ENCODE measurements at regions not wholly inside any gene's neighbourhood (a gene's known extent, or its start where the extent isn't known, plus 50 kb on each side); places are given as distances from the start of the nearest gene placed in this dataset.

- no peak overlapping the region for H4K91ac ChIP-seq (ENCODE audit: insufficient read depth, low read depth, low read length)
- DNase-seq (no peak), ATAC-seq (ENCODE audit: low read depth) (no peak)
- no peak overlapping the region for H3K4me2 ChIP-seq (ENCODE audit: low read depth, low read length)
- no peak overlapping the region for H3K9ac ChIP-seq (ENCODE audit: low read depth, low read length)
- no peaks in the 10 kb centered on the region for H3K36me3 ChIP-seq (ENCODE audit: control insufficient read depth, insufficient read depth, low read length)
- BruUV-seq (replicated peaks): no TSS peak
- H3K9me1 ChIP-seq (ENCODE audit: insufficient read depth, low read length): no peaks in the 10 kb centered on the region
- no peak overlapping the region for H2BK20ac ChIP-seq (ENCODE audit: low read depth, low read length)
- H3K9me3 ChIP-seq (ENCODE audit: control insufficient read depth, insufficient read depth, low read length): no peaks in the 10 kb centered on the region
- no peak overlapping the region for H3K4me3 ChIP-seq (ENCODE audit: insufficient read depth, low read depth, low read length)
- no peak overlapping the region for H3K23ac ChIP-seq (ENCODE audit: low read depth, low read length)
- CTCF ChIA-PET: no interaction called here
- no peak overlapping the region for H4K5ac ChIP-seq (ENCODE audit: low read depth, low read length)
- H2AK5ac ChIP-seq (ENCODE audit: low read depth, low read length): no peak overlapping the region
- no peak overlapping the region for H2AFZ ChIP-seq (replicated peaks; ENCODE audit: low read length, poor library complexity)
- no peak overlapping the region for H4K8ac ChIP-seq (ENCODE audit: low read depth in 2 of 2, low read length in 2 of 2)
- peaks cover 14% of the 10 kb centered on the region for H3K27me3 ChIP-seq (ENCODE audit: control insufficient read depth, insufficient read depth, low read length)
- no peaks in the 10 kb centered on the region for H4K20me1 ChIP-seq (ENCODE audit: insufficient read depth, low read length)
- WGBS, 2 experiments (ENCODE audit: extremely low coverage in 2 of 2, insufficient read length in 1 of 2): 55% methylated on average over 5 of the region's 10 CpGs; no CpG with 5 or more reads in 1 of the 2 experiments
- no peak overlapping the region for H3K27ac ChIP-seq (ENCODE audit: insufficient read depth, low read length)
- no peak overlapping the region for H3K4ac ChIP-seq (ENCODE audit: low read depth, low read length)
- no peak overlapping the region for H2AK9ac ChIP-seq (replicated peaks; ENCODE audit: low read depth, low read length, poor library complexity)
- H3K14ac ChIP-seq (replicated peaks; ENCODE audit: low read depth, low read length): no peak overlapping the region
- no peak for TF ChIP-seq RCOR1 (IDR thresholded peaks at IDR 0.05; ENCODE audit: insufficient replicate concordance, low read length)
- POLR2A ChIA-PET (ENCODE audit: unreplicated experiment): no interaction called here
- no peaks in the 10 kb centered on the region for H3K4me1 ChIP-seq (ENCODE audit: control insufficient read depth, insufficient read depth, low read length)
- no peak overlapping the region for H3K18ac ChIP-seq (ENCODE audit: low read depth, low read length)
- intact Hi-C loops (cut with micrococcal nuclease) (no loop called here), dilution Hi-C loops (cut with HindIII; ENCODE audit: low sequenced_read_pairs, unreplicated experiment) (no loop called here), in situ Hi-C loops (cut with MboI; ENCODE audit: low sequenced_read_pairs) (no loop called here)
- H2BK120ac ChIP-seq (ENCODE audit: low read depth, low read length): no peak overlapping the region
- H3K79me1 ChIP-seq (ENCODE audit: low read depth in 1 of 2, low read length in 2 of 2): no peaks in the 10 kb centered on the region
- H2BK15ac ChIP-seq (ENCODE audit: low read depth, low read length): no peak overlapping the region
- no peak overlapping the region for H2BK5ac ChIP-seq (ENCODE audit: low read depth, low read length, poor library complexity, severe bottlenecking)
- no peak overlapping the region for H3K56ac ChIP-seq (ENCODE audit: extremely low read depth, insufficient read depth, low read length)
Measured at GRCh38 chr11:120056301-120057027, 81.4 kb downstream of the TRIM29 start.

Measured in IMR-90 (cell line).